ENCODE measurements at regions not wholly inside any gene's neighbourhood (a gene's known extent, or its start where the extent isn't known, plus 50 kb on each side); places are given as distances from the start of the nearest gene placed in this dataset.
"Not testable (repeated sequence)": the region's sequence is repeated elsewhere in the genome, so short reads cannot be mapped to it uniquely, and the experiment has no call there.

DNA sequence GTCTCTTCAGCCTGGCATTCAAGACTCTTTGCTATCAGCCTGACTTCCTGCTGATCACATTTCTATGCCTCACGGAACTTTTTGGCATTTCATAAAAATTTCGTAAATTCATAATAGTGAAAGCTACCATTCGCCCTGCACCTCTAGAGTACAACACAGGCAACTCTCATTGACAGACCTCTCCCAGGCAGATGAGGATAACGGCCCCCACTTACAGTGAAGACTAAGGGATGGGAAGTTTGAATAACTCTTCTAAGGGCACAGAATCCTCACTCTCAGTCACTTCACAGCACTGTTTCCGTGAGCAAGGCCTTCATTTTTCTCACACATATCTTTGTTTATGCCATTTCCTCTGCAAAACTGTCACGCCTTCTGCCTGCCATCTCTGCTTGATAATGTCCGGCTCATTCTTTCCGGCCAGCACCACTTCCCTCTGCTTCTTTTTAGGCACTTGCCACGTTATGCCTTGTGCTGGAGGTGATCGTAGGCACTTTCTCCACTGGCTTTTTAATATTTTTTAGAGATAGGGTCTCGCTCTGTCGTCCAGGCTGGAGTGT is 224.1 kb upstream of the HES1 start:
- peaks cover 3% of the 10 kb centered on the region; the same call in 1 of the 2 replicates for H3K4me1 ChIP-seq (ENCODE audit: control insufficient read depth, insufficient read depth, low read length)
- H3K36me3 ChIP-seq (ENCODE audit: control insufficient read depth, insufficient read depth, low read length), result no peaks in the 10 kb centered on the region
- H3K27ac ChIP-seq (ENCODE audit: low read length), result no peak overlapping the region
- DNase-seq (ENCODE audit: low read depth, low spot score), result no peak
- H3K4me3 ChIP-seq (ENCODE audit: low read length), result no peak overlapping the region
- H3K27me3 ChIP-seq (ENCODE audit: control insufficient read depth, insufficient read depth, low read length), result no peaks in the 10 kb centered on the region
- H3K9me3 ChIP-seq (ENCODE audit: control insufficient read depth, insufficient read depth, low read length), result no peaks in the 10 kb centered on the region
- WGBS (ENCODE audit: insufficient coverage, insufficient read length), result no CpG with 5 or more reads among the region's 12 CpGs

DNA sequence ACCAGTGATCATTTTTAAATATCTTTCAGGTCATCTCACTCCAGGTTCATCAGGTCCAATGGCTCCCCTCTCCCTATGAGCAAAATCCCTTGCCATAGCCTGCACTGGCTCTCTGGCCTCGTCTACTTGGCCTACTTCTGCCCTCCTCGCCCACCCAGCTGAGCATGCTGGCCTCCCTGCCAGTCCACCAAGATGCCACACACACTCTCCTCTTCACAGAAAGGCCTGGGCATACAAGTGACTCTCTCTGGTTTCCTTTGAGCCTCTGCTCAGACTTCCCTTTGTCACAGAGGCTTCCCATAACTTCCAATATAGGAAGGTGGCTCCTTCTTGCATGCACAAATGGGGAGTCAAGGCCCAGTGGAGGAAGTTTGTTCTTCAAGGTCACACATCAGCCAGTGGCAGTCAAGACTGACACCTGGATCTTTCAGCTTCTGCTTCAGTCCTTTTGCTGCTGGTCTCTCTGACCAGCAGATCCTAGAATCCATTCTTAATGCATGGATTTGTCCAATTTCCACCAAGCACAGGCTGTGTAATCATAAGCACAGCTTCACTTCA is 223.2 kb upstream of the HES1 start:
- no CpG with 5 or more reads among the region's 2 CpGs for WGBS (ENCODE audit: insufficient coverage, insufficient read length)
- no peaks in the 10 kb centered on the region for H3K36me3 ChIP-seq (ENCODE audit: control insufficient read depth, insufficient read depth, low read length)

DNA sequence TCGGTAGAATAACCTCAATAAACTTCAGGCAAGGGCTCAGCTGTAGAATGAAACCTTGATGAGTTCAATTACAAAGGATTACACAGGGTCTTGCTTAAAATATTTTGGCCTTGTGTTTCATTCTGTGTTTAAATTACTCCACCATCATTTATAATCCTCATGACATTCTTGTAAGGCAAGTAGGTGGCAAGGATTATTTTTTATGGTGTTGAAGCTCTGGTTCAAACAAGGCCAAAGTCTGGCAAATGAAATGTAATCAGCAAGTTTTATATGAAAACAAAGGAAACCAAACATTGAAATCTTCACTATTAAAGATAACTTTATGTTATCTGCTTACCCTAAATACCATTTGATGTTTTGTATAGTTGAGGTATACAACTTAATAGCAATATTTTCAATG is 221.3 kb upstream of the HES1 start:
- Histone ChIP-seq H3K9me3 (ENCODE audit: control insufficient read depth, insufficient read depth, low read length) (no peaks in the 10 kb centered on the region), H3K27me3 (ENCODE audit: control insufficient read depth, insufficient read depth, low read length) (no peaks in the 10 kb centered on the region), H3K4me1 (ENCODE audit: control insufficient read depth, insufficient read depth, low read length) (peaks cover 3% of the 10 kb centered on the region; the same call in 1 of the 2 replicates), H3K4me3 (ENCODE audit: low read length) (no peak overlapping the region), H3K27ac (ENCODE audit: low read length) (no peak overlapping the region), H3K36me3 (ENCODE audit: control insufficient read depth, insufficient read depth, low read length) (no peaks in the 10 kb centered on the region)
- no peak for DNase-seq (ENCODE audit: low read depth, low spot score)
- no CpG with 5 or more reads among the region's 1 CpG for WGBS (ENCODE audit: insufficient coverage, insufficient read length)

More for the DNA sequence above, 223.2 kb upstream of the HES1 start:
- Histone ChIP-seq H3K4me1 (ENCODE audit: control insufficient read depth, insufficient read depth, low read length) (peaks cover 3% of the 10 kb centered on the region; the same call in 1 of the 2 replicates), H3K27me3 (ENCODE audit: control insufficient read depth, insufficient read depth, low read length) (no peaks in the 10 kb centered on the region), H3K27ac (ENCODE audit: low read length) (no peak overlapping the region), H3K4me3 (ENCODE audit: low read length) (no peak overlapping the region), H3K9me3 (ENCODE audit: control insufficient read depth, insufficient read depth, low read length) (no peaks in the 10 kb centered on the region)
- no peak for DNase-seq (ENCODE audit: low read depth, low spot score)

GRCh38 chr3:193915099-193915498 is 220.8 kb upstream of the HES1 start:
- Histone ChIP-seq H3K4me1 (ENCODE audit: control insufficient read depth, insufficient read depth, low read length) (peaks cover 3% of the 10 kb centered on the region; the same call in 1 of the 2 replicates), H3K27ac (ENCODE audit: low read length) (no peak overlapping the region)
- WGBS (ENCODE audit: insufficient coverage, insufficient read length), result no CpG with 5 or more reads among the region's 4 CpGs

DNA sequence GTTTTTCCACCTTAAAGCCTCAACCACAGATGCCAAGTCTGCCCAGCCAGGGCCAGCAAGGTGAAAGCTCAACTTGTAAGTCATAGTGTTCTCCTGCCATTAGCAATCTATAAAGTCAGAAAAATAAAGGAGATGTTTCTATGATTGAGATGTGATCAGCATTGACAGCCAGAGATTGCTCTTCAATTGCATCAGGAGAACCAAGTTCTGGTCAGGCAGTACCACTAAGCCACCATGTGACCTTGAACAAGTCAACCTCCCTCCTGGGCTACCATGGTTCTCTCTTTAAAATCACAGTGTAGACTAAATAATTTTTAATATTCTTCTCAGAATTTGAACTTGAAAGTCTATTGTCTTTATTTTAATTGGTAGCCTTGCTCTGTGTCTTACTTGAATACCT is 220.3 kb upstream of the HES1 start:
- Histone ChIP-seq H3K36me3 (ENCODE audit: control insufficient read depth, insufficient read depth, low read length) (no peaks in the 10 kb centered on the region), H3K27ac (ENCODE audit: low read length) (no peak overlapping the region), H3K4me3 (ENCODE audit: low read length) (no peak overlapping the region), H3K4me1 (ENCODE audit: control insufficient read depth, insufficient read depth, low read length) (peaks cover 3% of the 10 kb centered on the region; the same call in 1 of the 2 replicates), H3K27me3 (ENCODE audit: control insufficient read depth, insufficient read depth, low read length) (no peaks in the 10 kb centered on the region), H3K9me3 (ENCODE audit: control insufficient read depth, insufficient read depth, low read length) (no peaks in the 10 kb centered on the region)
- no peak for DNase-seq (ENCODE audit: low read depth, low spot score)

More at GRCh38 chr3:193915099-193915498, 220.8 kb upstream of the HES1 start:
- Histone ChIP-seq H3K36me3 (ENCODE audit: control insufficient read depth, insufficient read depth, low read length) (no peaks in the 10 kb centered on the region), H3K4me3 (ENCODE audit: low read length) (no peak overlapping the region), H3K9me3 (ENCODE audit: control insufficient read depth, insufficient read depth, low read length) (no peaks in the 10 kb centered on the region), H3K27me3 (ENCODE audit: control insufficient read depth, insufficient read depth, low read length) (no peaks in the 10 kb centered on the region)
- no peak for DNase-seq (ENCODE audit: low read depth, low spot score)

DNA sequence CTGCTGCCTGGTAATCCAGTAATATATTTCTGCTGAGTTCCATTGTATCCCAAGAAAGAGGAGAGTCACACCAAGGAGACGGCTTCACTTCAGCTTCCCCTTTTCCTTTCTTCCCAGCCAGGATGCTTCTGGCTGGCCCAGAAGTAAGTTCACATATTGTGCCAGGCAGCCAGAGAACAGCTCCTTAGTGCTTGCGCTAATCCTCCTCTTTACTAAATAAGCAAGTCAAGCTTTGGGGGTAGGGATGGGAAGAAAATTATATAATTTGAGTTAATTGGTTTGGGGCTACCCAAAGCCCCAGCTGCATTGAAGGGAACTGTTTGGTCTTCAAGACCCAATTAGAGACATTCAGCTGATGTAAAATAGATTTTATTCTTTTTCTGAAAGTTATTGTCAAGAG is 218.8 kb upstream of the HES1 start:
- H3K36me3 ChIP-seq (ENCODE audit: control insufficient read depth, insufficient read depth, low read length), result no peaks in the 10 kb centered on the region
- no peaks in the 10 kb centered on the region for H3K27me3 ChIP-seq (ENCODE audit: control insufficient read depth, insufficient read depth, low read length)
- no peaks in the 10 kb centered on the region for H3K9me3 ChIP-seq (ENCODE audit: control insufficient read depth, insufficient read depth, low read length)
- no peak for DNase-seq (ENCODE audit: low read depth, low spot score)
- no CpG with 5 or more reads among the region's 2 CpGs for WGBS (ENCODE audit: insufficient coverage, insufficient read length)
- no peak overlapping the region for H3K4me3 ChIP-seq (ENCODE audit: low read length)
- H3K27ac ChIP-seq (ENCODE audit: low read length), result no peak overlapping the region
- H3K4me1 ChIP-seq (ENCODE audit: control insufficient read depth, insufficient read depth, low read length), result no peaks in the 10 kb centered on the region

- no peak for DNase-seq (ENCODE audit: low read depth, low spot score)
- H3K9me3 ChIP-seq (ENCODE audit: control insufficient read depth, insufficient read depth, low read length), result no peaks in the 10 kb centered on the region; the same call in 1 of the 2 replicates
- no peaks in the 10 kb centered on the region for H3K4me1 ChIP-seq (ENCODE audit: control insufficient read depth, insufficient read depth, low read length)
- no peak overlapping the region for H3K4me3 ChIP-seq (ENCODE audit: low read length)
- no CpG with 5 or more reads among the region's 4 CpGs for WGBS (ENCODE audit: insufficient coverage, insufficient read length)
- H3K36me3 ChIP-seq (ENCODE audit: control insufficient read depth, insufficient read depth, low read length), result no peaks in the 10 kb centered on the region
- no peaks in the 10 kb centered on the region for H3K27me3 ChIP-seq (ENCODE audit: control insufficient read depth, insufficient read depth, low read length)
- no peak overlapping the region for H3K27ac ChIP-seq (ENCODE audit: low read length)
Observed at GRCh38 chr3:193921465-193921864, 214.5 kb upstream of the HES1 start.

GRCh38 chr3:193922034-193922774 is 213.7 kb upstream of the HES1 start:
- H3K4me1 ChIP-seq (ENCODE audit: control insufficient read depth, insufficient read depth, low read length), result no peaks in the 10 kb centered on the region

GRCh38 chr3:193923958-193924357 is 212.0 kb upstream of the HES1 start:
- H3K4me1 ChIP-seq (ENCODE audit: control insufficient read depth, insufficient read depth, low read length); H3K4me3 ChIP-seq (ENCODE audit: low read length); H3K36me3 ChIP-seq (ENCODE audit: control insufficient read depth, insufficient read depth, low read length); H3K9me3 ChIP-seq (ENCODE audit: control insufficient read depth, insufficient read depth, low read length); DNase-seq (ENCODE audit: low read depth, low spot score); H3K27ac ChIP-seq (ENCODE audit: low read length); H3K27me3 ChIP-seq (ENCODE audit: control insufficient read depth, insufficient read depth, low read length): not testable (repeated sequence)

More at GRCh38 chr3:193922034-193922774, 213.7 kb upstream of the HES1 start:
- no peaks in the 10 kb centered on the region for H3K27me3 ChIP-seq (ENCODE audit: control insufficient read depth, insufficient read depth, low read length)
- no peak for DNase-seq (ENCODE audit: low read depth, low spot score)
- H3K4me3 ChIP-seq (ENCODE audit: low read length), result no peak overlapping the region
- H3K36me3 ChIP-seq (ENCODE audit: control insufficient read depth, insufficient read depth, low read length), result no peaks in the 10 kb centered on the region
- no peak overlapping the region for H3K27ac ChIP-seq (ENCODE audit: low read length)
- no CpG with 5 or more reads among the region's 10 CpGs for WGBS (ENCODE audit: insufficient coverage, insufficient read length)
- H3K9me3 ChIP-seq (ENCODE audit: control insufficient read depth, insufficient read depth, low read length), result no peaks in the 10 kb centered on the region; the same call in 1 of the 2 replicates

DNA sequence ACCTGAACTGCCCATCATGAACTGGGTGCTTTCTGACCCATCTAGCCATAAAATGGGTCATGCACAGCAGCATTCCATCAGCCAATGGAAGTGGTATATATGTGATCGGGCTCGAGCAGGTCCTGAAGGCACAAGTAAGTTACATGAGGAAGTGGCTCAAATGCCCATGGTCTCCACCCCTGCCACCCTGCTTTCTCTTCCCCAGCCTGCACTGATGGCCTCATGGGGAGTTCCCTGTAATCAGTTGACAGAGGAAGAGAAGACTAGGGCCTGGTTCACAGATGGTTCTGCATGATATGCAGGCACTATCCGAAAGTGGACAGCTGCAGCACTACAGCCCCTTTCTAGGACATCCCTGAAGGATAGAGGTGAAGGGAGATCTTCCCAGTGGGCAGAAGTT is 209.9 kb upstream of the HES1 start:
- H3K27me3 ChIP-seq (ENCODE audit: control insufficient read depth, insufficient read depth, low read length); H3K9me3 ChIP-seq (ENCODE audit: control insufficient read depth, insufficient read depth, low read length); H3K36me3 ChIP-seq (ENCODE audit: control insufficient read depth, insufficient read depth, low read length); DNase-seq (ENCODE audit: low read depth, low spot score); H3K4me3 ChIP-seq (ENCODE audit: low read length); H3K27ac ChIP-seq (ENCODE audit: low read length); H3K4me1 ChIP-seq (ENCODE audit: control insufficient read depth, insufficient read depth, low read length): not testable (repeated sequence)
- WGBS (ENCODE audit: insufficient coverage, insufficient read length), result no CpG with 5 or more reads among the region's 3 CpGs
